NCI-H2029 treated with DMSO at 0.1 percent for 48 hours (cell line): ENCODE measurements at regions not wholly inside any gene's neighbourhood (a gene's known extent, or its start where the extent isn't known, plus 50 kb on each side); places are given as distances from the start of the nearest gene placed in this dataset.
"Not testable (repeated sequence)": the region's sequence is repeated elsewhere in the genome, so short reads cannot be mapped to it uniquely, and the experiment has no call there.

Experiments
- DNase-seq: peaks from one replicate; lab custom pipeline; 2025; lab: John Stamatoyannopoulos, UW

GRCh38 chr17:62197156-62197555 is 132.1 kb upstream of the MED13 start:
- DNase-seq = not testable (repeated sequence)

DNA sequence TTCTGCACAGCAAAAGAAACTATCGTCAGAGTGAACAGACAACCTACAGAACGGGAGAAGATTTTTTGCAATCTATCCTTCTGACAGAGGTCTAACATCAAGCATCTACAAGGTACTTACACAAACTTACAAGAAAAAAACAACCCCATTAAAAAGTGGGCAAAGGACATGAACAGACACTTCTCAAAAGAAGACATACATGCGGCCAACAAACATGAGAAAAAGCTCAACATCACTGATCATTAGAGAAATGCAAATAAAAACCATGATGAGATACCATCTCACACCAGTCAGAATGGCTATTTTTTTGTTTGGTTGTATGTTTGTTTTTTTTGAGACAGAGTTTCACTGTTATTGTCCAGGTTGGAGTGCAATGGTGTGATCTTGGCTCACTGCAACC is 131.5 kb upstream of the MED13 start:
- not testable (repeated sequence) for DNase-seq

GRCh38 chr17:62194401-62194800 is 129.3 kb upstream of the MED13 start:
- DNase-seq = no peak

- no peak for DNase-seq
Measured at GRCh38 chr17:62193249-62193648, 128.2 kb upstream of the MED13 start.

DNA sequence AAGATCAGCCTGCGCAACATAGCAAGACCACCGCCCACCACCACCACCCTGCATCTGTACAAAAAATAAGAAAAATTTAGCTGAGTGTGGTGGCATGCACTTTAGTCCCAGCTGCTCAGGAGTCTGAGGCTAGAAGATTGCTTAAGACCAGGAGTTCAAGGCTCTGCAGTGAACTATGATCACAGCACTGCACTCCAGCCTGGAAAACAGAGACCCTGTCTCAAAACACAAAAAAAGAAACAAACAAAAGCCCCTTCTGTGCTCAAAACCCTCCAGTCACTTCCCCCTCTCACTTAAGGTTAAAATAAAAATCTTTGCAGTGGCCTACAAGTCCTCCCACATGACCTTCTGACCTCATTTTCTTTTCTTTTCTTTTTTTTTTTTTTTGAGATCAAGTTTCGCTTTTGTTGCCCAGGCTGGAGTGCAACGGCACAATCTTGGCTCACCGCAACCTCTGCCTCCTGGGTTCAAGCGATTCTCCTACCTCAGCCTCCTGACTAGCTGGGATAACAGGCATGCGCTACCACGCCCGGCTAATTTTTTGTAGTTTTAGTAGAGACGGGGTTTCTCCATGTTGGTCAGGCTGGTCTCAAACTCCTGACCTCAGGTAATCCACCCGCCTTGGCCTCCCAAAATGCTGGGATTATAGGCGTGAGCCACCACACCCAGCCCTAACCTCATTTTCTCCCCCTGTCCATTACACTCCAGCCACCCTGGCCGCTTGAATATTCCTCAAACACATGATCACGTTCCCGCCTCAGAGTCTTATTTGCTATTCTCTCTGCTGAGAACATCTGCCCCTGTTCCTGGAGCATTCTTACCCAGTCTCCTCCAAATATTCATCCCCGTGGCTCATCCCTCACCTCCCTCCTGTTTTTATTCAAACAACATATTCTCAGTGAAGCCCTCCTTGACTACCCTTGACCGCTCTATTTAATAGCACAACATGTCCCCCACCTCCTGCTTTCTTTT is 126.6 kb upstream of the MED13 start:
- no peak for DNase-seq

DNA sequence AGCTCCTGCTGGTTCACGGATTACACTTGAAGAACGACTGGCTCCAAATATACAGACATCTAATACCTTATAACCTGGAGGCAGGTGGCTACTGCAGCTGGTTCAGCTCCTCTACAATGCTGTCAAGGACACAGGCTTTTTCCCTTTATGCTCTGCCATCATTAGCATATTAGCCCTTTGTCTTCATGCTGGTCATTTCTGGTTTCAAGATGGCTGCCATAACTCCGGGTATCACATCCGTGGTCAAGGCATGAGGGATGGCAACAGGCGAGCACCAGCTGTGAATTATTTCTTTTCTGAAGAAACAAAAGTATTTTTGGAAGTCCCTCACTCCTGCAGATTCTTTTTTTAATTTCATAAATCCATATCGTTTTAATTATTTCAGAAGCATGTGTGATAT is 124.3 kb upstream of the MED13 start:
- DNase-seq = no peak

- DNase-seq = no peak
Measured at GRCh38 chr17:62188713-62189112, 123.6 kb upstream of the MED13 start.

DNA sequence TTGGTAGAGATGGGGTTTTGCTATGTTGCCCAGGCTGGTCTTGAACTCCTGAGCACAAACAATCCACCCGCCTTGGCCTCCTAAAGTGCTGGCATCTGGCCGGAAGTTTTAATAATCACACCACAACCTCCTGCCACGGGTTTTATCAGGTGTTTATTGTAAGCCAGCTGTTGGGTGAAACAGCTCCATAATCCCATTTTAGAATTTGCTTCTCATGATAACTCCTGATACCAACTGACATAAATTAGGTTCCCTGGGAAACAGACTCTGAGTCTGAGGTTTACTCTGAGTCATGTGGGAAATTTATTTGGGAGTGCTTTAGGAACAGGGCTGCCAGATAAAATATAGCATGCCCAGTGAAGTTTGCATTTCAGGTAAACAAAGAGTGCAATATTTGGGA is 122.6 kb upstream of the MED13 start:
- no peak for DNase-seq

DNA sequence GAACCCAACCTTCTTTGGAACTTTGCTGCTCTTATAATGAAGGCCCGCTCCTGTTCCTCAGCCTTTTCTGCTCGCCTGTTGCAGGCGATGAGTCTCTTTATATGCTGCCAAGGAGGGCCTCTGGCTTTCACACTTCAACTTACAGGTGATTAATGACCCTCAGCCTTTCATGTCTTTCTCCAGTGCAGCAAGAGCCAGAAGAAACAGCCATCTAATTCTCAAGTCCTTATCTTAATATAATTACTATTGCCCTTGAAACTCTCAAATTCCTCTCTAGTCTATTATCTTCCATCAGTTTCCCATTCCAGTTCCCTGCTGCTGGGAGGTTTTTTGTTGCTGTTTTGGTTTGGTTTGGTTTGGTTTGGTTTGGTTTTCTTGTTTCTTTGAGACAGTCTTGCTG is 121.8 kb upstream of the MED13 start:
- DNase-seq = no peak

- DNase-seq = no peak
Measured at GRCh38 chr17:62180772-62181171, 115.7 kb upstream of the MED13 start.

- no peak for DNase-seq
Measured at GRCh38 chr17:62179525-62180161, 114.6 kb upstream of the MED13 start.

DNA sequence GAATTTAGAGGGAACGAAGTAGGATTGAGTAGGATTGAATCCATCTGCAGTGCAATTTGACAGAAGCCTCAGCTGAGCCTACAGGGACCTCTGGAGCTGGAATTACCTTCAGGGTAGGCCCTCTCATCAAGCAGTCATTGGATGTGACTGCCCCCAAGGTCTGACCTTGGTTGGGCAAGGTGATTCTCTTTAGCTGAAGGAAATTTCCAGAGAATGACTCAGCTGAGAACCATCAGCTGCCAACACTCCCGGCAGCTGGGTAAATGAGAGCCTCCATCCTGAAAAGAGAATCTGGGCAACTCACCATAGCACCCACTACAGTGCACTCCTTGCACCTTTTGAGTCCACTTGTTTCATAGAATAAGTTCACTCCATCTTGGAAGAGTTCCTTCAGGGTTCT is 113.5 kb upstream of the MED13 start:
- DNase-seq = no peak

- DNase-seq = no peak
Measured at GRCh38 chr17:62172492-62173291, 107.6 kb upstream of the MED13 start.

DNA sequence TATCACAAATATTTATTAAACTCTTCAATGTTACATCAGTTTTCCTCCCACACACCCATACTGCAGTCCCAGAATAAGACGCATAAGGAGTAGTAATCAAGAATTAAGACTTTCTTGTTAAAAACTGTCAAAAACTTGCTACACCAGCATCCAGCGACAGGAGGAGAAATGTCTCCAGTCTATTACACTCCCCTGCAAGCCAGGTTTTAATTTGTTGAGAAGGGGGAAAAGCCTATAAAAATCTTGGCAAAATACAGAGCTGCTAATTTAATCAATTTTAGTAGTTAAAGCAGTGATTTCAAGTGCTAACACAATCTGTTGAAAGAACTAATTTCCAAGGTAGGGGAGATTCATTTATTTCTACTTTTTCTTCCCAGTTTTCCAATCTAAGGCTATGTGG is 102.0 kb upstream of the MED13 start:
- DNase-seq = no peak

- no peak for DNase-seq
Measured at GRCh38 chr17:62164747-62165722, 100.0 kb upstream of the MED13 start.

GRCh38 chr17:62163847-62164246 is 98.8 kb upstream of the MED13 start:
- DNase-seq = peak; percentile 65

- DNase-seq = no peak
Measured at GRCh38 chr17:62162898-62163297, 97.8 kb upstream of the MED13 start.

DNA sequence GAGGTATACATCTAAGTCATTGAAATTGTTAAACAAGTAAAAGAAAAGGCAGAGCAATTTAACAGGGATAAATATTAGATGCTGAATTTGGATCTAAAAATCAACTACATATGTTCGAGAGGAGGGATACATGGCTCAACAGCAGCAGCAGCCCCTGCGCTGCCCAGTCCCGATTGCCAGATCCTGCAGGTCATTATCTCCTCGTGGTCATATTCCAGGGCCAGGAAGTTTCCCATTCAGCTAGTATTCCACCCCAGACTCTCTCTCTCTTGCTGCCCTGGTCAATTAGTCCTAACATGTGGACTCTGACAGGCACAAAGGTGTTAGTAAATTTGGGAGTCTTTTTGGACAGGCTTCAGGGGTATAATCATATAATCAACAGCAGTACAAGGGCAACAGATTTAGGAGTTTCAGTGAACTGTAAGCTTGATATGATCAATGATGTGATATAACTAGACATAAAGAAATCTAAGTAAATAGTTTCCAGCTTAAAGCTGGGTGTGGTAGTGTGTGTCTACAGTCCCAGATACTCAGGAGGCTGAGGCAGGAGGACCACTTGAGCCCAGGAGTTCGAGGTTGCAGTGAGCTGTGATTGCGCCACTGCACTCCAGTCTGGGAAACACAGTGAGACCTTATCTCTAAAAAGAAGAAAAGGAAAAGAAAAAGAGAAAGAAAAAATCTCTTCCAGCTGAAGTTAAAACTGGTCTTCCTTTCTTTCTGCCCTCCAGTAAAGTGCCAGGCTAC is 96.5 kb upstream of the MED13 start:
- DNase-seq = no peak

DNA sequence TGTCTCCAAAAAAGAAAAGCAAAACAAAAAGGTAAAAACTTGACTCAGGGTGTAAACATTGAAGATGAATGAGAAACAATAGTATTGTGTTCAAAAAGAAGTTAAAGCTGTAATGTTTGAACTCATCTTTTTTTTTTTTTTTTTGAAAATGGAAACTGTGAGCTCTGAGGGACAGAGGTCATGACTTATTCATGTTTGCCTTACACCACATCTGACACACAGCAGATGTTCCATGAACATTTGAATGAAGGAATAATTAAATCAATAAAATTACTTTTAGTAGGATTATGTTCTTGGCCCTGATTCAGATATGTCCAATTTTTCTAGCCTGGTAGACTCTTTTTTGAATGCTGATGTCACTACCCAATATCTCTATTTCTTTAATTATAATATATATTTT is 95.7 kb upstream of the MED13 start:
- no peak for DNase-seq

GRCh38 chr17:62159994-62160393 is 94.9 kb upstream of the MED13 start:
- no peak for DNase-seq

GRCh38 chr17:62156949-62157348 is 91.9 kb upstream of the MED13 start:
- DNase-seq = no peak
